ENCODE measurements at regions not wholly inside any gene's neighbourhood (a gene's known extent, or its start where the extent isn't known, plus 50 kb on each side); places are given as distances from the start of the nearest gene placed in this dataset.

GRCh38 chr22:19631899-19632667, 82.2 kb upstream of the SEPTIN5 start:
- TF ChIP-seq POLR2A (IDR thresholded peaks at IDR 0.05; ENCODE audit: low read depth, low read length) = no peak
- TF ChIP-seq TAF1 (IDR thresholded peaks at IDR 0.05; ENCODE audit: borderline replicate concordance, low read depth, low read length) = no peak
- TF ChIP-seq POLR2AphosphoS5 (IDR thresholded peaks at IDR 0.05; ENCODE audit: low read depth, low read length) = no peak
